ENCODE measurements at regions not wholly inside any gene's neighbourhood (a gene's known extent, or its start where the extent isn't known, plus 50 kb on each side); places are given as distances from the start of the nearest gene placed in this dataset.

DNA sequence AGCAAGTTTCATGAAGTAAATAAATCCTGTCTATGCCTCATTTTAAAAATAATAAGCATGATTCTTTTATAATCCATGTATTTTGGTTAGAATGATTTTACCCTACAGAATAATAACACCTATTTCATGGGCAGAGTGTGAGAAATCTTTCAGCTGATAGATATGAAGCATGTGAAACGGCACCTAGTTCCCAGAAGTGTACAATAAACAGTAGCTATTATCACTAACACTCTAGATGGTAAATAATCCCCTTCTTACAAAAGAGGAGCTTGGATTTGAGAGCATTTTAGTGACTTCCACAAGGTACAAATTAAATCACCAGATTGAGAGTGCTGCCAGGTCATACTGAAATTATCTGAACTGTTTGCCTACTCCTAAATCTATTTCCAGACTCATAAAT is 95.3 kb upstream of the NRIP1 start:
- Histone ChIP-seq H3K9me3 (ENCODE audit: control insufficient read depth, insufficient read depth, low read depth, low read length) (no peaks in the 10 kb centered on the region), H3K36me3 (ENCODE audit: control insufficient read depth, insufficient read depth, low read length) (no peaks in the 10 kb centered on the region), H3K27me3 (ENCODE audit: control insufficient read depth, insufficient read depth, low read length) (no peaks in the 10 kb centered on the region), H3K4me1 (ENCODE audit: control insufficient read depth, insufficient read depth, low read length) (no peaks in the 10 kb centered on the region), H3K27ac (ENCODE audit: low read length) (no peak overlapping the region), H3K4me3 (ENCODE audit: low read depth in 2 of 2, low read length in 2 of 2) (no peak overlapping the region)
- no TSS peak for BruUV-seq (replicated peaks)
- DNase-seq (ENCODE audit: low read depth, low spot score) (no peak), ATAC-seq (no peak)
- CTCF ChIA-PET = no interaction called here
- intact Hi-C loops (cut with micrococcal nuclease; ENCODE audit: unreplicated experiment) = no loop called here
- POLR2A ChIA-PET = no interaction called here
- in situ Hi-C loops (cut with HindIII; ENCODE audit: low pct_unique_long_range_greater_than_20kb, low sequenced_read_pairs) = no loop called here
- TF ChIP-seq, protein P1, sequence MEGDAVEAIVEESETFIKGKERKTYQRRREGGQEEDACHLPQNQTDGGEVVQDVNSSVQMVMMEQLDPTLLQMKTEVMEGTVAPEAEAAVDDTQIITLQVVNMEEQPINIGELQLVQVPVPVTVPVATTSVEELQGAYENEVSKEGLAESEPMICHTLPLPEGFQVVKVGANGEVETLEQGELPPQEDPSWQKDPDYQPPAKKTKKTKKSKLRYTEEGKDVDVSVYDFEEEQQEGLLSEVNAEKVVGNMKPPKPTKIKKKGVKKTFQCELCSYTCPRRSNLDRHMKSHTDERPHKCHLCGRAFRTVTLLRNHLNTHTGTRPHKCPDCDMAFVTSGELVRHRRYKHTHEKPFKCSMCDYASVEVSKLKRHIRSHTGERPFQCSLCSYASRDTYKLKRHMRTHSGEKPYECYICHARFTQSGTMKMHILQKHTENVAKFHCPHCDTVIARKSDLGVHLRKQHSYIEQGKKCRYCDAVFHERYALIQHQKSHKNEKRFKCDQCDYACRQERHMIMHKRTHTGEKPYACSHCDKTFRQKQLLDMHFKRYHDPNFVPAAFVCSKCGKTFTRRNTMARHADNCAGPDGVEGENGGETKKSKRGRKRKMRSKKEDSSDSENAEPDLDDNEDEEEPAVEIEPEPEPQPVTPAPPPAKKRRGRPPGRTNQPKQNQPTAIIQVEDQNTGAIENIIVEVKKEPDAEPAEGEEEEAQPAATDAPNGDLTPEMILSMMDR (IDR thresholded peaks at IDR 0.05) = no peak
- TF ChIP-seq SIN3A (IDR thresholded peaks at IDR 0.05; ENCODE audit: borderline replicate concordance, insufficient read depth, low read depth, low read length) = no peak
- no peak for TF ChIP-seq POLR2AphosphoS5 (IDR thresholded peaks at IDR 0.05; ENCODE audit: low read depth, low read length)
- TF ChIP-seq TCF7L2 (IDR thresholded peaks at IDR 0.05; ENCODE audit: low read depth, low read length) = no peak

DNA sequence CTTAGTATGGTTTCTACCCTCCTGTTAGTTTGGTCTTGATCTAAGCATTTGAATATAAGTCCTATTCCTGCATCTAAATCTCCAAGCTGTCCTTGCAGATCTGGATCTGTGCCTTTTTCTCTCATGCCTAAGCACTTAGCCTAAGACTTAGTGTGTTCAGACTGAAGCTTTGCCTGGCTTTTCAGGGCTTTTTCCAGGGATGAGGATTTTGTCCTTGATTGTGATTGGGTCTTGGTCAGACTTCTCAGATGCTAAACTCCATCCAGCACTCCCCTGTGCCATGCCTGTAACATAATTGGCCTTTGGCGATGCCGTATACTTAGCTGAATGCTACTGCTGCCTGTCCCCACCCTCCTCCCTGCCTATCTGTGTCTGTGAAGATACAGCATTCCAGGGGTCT is 98.1 kb upstream of the NRIP1 start:
- no TSS peak for BruUV-seq (replicated peaks)
- Histone ChIP-seq H3K36me3 (ENCODE audit: control insufficient read depth, insufficient read depth, low read length) (no peaks in the 10 kb centered on the region), H3K27ac (ENCODE audit: low read length) (no peak overlapping the region), H3K4me3 (ENCODE audit: low read depth in 2 of 2, low read length in 2 of 2) (no peak overlapping the region), H3K27me3 (ENCODE audit: control insufficient read depth, insufficient read depth, low read length) (no peaks in the 10 kb centered on the region), H3K9me3 (ENCODE audit: control insufficient read depth, insufficient read depth, low read depth, low read length) (no peaks in the 10 kb centered on the region), H3K4me1 (ENCODE audit: control insufficient read depth, insufficient read depth, low read length) (no peaks in the 10 kb centered on the region)
- in situ Hi-C loops (cut with HindIII; ENCODE audit: low pct_unique_long_range_greater_than_20kb, low sequenced_read_pairs) (no loop called here), intact Hi-C loops (cut with micrococcal nuclease; ENCODE audit: unreplicated experiment) (no loop called here)
- no peak for ATAC-seq
- no peak for DNase-seq (ENCODE audit: low read depth, low spot score)
- ChIA-PET CTCF (no interaction called here), POLR2A (no interaction called here)
- no peak for TF ChIP-seq POLR2AphosphoS5 (IDR thresholded peaks at IDR 0.05; ENCODE audit: low read depth, low read length)
- TF ChIP-seq, protein P1 (IDR thresholded peaks at IDR 0.05) = no peak
- TF ChIP-seq TCF7L2 (IDR thresholded peaks at IDR 0.05; ENCODE audit: low read depth, low read length) = no peak
- no peak for TF ChIP-seq SIN3A (IDR thresholded peaks at IDR 0.05; ENCODE audit: borderline replicate concordance, insufficient read depth, low read depth, low read length)
- no peak for TF ChIP-seq REST (IDR thresholded peaks at IDR 0.05; ENCODE audit: insufficient read depth in 1 of 2, low read depth in 2 of 2, low read length in 1 of 2)

All from Panc1 (cell line).